ENCODE measurements at regions not wholly inside any gene's neighbourhood (a gene's known extent, or its start where the extent isn't known, plus 50 kb on each side); places are given as distances from the start of the nearest gene placed in this dataset.

- DNase-seq, result no peak
Observed at GRCh38 chr2:64222351-64222750, 78.1 kb upstream of the PELI1 start.

GRCh38 chr2:64223055-64223454, 78.8 kb upstream of the PELI1 start:
- no peak for DNase-seq

DNA sequence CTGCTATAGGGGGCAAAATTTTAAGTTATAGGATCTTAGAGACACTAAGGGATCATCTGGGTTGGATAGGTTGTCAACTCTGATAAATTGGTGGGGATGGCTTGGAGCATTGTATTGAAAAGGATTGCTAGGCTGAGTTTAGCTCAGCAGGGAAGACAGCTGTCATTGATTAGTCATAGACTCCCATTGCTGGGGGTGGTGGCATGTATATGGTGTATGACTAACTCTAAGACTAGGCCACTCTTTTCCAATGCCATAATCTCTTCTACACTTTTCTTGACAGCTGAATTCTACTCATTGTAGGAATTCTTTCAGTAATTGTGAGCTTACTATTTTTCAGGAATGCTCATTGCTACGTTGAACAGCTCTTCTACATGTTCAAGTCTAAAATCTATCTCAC, 81.3 kb upstream of the PELI1 start:
- DNase-seq, result no peak

DNA sequence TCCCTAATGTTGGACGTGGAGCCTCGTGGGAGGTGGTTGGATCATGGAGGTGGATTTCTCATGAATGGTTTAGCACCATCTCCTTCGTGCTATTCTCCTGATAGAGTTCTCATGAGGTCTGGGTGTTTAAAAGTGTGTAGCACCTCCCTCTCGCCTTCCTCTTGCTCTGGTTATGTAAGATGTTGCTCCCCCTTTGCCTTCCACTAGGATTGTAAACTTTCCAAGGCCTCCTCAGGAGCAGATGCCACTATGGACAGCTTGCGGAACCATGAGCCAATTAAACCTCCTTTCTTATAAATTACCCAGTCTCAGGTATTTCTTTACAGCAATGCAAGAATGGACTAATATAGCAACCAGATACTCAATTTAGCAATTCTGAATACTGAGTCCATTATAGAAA, 82.4 kb upstream of the PELI1 start:
- no peak for DNase-seq

- no peak for DNase-seq
Observed at GRCh38 chr2:64227603-64228125, 83.4 kb upstream of the PELI1 start.

DNA sequence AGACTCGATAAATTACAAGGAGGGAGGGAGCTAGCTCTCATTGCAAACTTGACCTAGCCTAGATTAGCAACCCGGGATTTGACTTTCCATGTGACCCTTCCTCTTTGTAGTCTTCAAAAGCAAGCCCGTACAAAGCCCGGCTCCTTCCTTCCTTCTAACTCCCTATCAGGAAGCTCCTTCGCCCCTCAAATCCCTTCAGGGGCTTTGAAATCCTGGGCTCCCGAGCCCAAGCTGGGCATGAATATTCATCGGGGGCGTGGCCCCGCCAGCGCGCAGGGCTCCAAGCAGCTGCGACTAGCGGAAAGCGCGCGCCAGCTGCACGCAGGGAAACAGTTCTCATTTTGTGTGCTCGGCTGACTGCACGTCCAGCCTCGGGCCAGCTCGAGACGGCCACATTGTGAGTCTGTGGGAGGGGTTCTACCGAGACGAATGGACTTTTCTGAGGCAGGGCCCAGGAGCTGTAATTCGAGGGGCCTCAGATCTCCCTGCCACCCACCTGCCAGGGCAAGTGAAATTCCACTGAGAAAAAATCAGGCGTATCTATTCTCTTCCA, 84.0 kb upstream of the PELI1 start:
- DNase-seq, result peak; percentile 40

DNA sequence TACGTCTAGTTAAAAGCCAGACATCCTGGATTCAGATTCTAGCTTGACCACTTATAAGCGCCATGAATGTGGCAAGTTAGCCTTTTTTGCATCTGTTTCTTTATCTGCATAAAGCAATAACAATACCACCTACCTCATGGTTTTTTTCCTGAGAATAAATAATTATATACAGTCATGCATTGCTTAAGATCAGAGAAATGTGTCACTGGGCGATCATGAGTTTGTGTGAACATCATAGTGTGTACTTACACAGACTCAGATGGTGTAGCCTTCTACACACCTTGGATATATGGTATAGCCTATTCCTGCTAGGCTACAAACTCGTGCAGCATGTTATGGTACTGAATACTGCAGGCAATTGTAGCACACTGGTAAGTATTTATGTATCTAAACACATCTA, 84.7 kb upstream of the PELI1 start:
- DNase-seq, result no peak

DNA sequence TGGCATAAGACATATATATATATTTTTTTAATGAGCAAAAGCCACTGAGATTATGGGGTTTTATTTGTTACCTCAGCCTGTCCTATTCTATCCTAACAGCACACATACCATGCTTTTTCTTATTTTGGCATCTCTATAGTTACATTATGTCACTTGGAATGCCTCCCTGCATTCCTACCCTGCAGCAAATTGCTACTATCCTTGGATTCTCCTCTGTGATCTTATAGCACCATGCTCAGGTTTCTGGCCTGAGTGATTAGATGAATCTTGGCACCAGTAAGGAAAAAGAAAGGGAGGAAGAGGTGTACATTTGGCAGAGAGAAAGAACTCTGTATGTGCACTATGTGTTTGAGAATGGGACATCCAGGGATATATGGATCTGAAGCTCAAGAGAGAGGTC, 86.3 kb upstream of the PELI1 start:
- no peak for DNase-seq

DNA sequence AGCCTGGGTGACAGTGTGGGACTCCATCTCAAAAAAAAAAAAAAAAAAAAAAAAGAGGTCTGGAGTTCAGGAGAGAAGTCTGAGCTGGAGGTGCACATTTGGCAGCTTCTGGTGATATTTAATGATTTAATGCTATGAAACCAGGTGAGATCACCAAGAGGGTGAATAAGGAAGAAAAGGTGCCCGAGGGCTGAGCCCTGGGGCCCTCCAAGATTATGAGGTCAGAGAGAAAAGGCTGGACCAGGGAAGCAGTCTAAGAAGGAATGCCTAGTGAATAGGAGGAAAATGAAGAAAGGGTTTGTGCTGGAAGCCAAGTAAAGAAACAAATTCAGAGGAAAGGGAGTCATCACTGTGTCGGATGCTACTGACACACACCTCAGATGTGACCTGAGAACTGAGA, 88.0 kb upstream of the PELI1 start:
- DNase-seq, result no peak

DNA sequence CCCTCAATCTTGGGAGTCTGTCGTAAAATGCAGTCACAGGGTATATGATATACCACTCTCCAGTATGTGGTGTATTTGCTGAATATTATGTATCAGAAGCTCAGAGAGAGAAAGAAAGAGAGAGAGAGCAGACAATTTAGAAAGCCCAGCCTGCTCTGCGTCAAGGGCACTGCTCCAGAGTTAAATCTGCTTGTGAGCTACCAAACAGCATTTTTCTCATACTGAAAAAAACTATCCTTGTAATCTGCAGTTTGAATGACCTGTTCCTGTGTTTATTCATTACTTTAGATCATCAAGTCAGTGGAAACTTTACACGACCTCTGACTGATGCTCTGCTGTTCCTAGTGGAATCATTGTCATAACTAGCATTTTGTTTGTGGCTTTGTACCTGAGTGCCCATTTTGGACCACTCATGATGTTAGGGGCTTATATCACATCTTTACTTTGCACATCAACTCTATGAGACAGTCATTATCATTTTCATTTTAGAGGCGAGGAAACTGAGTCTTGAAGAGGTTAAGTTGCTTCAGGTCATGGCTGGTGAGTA, 89.2 kb upstream of the PELI1 start:
- DNase-seq, result no peak

GRCh38 chr2:64234150-64234549, 89.9 kb upstream of the PELI1 start:
- no peak for DNase-seq

DNA sequence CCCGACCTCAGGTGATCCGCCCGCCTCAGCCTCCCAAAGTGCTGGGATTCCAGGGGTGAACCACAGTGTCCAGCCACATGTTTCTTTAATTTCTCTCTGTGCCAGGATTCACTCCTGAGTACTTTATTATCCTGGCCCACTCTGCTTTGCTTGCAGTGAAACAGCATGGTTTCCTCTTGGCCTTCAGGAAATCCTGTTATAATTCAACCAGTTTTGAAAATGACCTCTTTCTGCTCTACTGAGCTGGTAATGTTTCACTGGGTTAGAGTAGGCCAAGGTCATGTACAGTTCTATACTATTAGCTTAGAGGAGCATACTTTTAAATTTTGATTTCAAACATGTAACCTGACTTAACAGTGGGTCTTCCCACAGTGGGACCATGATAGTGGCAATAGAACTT, 90.6 kb upstream of the PELI1 start:
- DNase-seq, result no peak

- no peak for DNase-seq
Observed at GRCh38 chr2:64237266-64237665, 93.0 kb upstream of the PELI1 start.

DNA sequence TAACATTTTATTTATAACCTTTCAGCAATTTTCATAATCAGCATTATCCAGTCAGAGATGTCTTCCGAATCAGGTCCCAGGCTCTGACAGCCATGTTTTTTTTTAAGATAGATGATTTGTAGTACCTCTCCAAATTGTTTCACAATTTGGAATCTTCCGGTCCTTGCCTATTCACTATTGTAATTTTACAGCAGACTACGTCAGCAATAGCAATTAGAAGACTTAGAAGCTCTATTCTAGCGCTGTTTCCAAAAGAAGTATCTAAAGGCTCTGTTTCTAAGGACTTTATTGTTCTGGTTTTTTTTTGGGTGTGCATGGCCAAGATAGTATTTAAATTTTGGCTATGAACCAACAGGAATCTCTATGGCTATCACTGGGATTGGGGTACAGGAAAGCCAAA, 94.6 kb upstream of the PELI1 start:
- no peak for DNase-seq

DNA sequence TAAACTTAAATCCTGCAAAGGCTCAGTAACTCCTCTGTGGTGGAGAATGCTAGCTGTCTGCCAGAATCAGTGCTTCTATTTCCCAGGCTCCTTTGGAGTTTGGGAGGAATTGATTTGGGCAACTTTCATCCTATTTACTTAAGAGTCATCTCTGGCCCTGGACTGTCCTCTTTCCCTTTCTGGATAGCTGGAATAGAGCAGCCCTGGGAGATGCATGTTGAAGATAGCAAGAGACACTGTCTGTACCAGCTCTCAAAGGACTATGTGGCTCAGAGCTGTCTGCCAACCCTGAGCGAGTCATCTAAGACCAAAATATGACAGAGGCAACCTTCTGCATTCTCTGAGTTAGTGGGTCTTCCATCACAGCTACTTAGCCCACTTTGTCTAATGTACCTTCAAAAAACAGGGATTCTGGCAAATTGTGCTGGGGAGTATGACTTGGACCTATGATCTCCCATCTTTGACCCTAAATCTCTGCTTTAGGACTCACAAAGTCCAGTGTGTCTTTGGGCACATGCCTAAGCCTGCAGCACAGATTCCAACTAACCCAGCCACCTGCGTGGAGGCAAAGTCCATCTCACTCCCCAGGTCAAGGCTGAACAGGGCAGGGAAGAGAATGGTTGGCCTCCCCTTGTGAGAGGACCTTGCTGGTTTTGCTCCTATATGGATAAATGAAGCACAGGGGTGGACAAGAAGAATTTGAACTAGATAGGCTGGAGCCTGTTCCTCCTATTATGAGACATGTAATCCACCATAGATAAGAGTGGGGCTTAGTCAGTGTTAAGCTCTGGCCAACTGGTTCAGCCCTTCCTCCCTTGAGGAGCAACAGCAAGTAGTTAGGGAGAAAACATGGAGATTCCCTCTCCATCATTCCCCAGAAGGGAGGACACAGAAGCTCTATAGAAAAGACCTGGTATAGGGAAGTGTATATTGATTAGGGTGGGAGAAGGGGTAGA, 99.1 kb upstream of the PELI1 start:
- DNase-seq, result no peak

DNA sequence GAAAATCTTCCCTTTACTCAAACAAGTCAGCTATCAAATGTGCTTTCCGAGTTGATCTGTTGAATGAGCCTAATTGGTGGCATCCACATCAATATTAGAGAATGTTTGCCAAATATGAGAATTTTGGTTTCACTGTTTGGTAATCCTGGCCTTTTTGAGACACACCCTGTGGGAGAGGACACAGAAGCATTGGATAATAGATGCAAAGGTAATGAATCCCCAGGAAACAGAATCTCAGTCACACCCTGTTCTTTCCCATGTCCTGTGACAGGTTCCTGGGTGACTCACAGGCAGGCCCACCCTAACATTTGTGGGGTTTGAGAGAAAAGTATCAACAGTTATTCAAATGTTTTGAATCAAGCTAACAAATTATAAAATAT, 99.8 kb upstream of the PELI1 start:
- DNase-seq, result no peak

- DNase-seq, result no peak
Observed at GRCh38 chr2:64245631-64246030, 101.4 kb upstream of the PELI1 start.

DNA sequence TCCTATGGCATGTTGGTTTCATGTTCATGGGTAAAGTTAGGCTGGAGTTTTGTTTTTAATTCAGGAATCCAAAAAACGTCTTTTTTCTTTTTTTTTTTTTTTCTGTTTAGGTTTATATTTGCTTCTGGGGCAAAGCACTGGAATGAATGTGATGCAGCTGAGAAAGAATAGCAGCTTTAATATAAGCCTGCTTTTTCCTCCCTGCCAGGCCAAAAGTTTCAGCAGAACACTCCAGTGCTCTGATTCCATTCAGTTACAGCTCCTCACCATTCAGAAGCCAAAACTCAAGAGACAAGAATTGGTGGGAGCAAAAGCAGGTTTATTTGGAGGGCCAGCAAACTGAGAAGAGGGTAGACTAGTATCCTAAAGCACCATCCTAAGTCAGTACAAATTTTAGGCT, 102.7 kb upstream of the PELI1 start:
- DNase-seq, result no peak

DNA sequence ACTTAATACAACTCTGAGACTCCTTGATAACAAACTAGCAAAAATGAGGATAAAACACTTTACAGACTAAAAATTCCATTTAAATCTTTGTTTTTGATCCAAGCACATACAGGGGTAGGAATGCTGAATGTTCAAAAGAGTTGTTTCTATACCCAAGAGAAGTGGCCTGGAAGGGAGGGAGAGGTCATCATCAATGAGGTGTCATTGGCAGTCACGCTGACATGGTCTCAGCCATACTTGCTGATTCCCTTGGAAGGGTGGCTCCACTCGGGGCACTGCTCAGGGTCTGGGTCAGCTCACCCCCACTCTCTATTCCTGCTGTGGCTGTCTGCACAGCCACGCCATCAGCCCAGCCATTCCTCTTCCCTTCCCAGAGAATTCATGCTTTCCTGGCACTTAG, 105.2 kb upstream of the PELI1 start:
- no peak for DNase-seq

GRCh38 chr2:64250063-64250462, 105.8 kb upstream of the PELI1 start:
- DNase-seq, result no peak

- DNase-seq, result no peak
Observed at GRCh38 chr2:64250751-64251423, 106.7 kb upstream of the PELI1 start.

DNA sequence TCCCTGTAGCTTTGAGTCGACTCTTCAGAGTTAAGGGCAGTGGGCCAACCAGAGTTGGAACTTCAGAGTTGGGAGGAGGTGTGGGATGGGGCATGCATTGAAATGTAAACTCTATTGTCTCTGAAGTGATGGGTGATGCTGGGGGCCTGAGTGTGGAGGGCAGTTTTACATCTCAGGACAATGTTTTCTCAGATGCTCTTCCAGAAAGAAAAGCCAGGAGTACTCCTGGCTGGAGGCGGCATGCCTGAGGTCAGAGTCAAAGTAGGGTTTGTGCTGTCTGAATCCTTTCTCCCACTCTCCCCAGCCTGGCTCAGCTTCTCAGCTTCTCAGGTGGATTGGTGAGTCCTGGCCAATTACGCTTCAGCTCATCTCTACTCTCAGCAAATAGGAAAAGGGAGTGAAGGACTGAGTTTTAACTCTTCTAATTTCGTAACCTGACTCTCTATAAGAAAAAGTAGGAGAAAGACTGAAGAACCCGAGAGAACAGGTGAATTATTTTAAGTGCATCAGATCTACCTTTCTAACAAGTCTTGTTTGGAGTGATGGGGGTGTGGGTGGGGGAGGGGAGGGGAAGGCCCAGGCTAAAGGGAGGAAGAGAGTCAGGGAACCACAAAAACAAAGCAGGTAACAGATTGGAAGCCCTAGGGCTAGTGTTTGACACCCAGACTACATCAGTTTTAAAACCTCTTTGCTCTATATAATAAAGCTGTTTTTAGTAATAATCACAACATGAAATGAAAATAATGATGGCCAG, 107.5 kb upstream of the PELI1 start:
- DNase-seq, result no peak

Data from cortex of kidney (tissue), 1 donor.